SU-DHL-6 (cell line): ENCODE measurements at regions not wholly inside any gene's neighbourhood (a gene's known extent, or its start where the extent isn't known, plus 50 kb on each side); places are given as distances from the start of the nearest gene placed in this dataset.

Experiments used
- H2AFZ ChIP-seq: fragments of 200-600 bp; sonication (generic); 2 replicates; pipeline ENCODE4 v1.6.1; 2014; ENCODE audit warnings: low read depth, mild to moderate bottlenecking, moderate library complexity, mixed read lengths, antibody characterized with exemption, low read length; ENCODE audit not compliant: severe bottlenecking
- H3F3A ChIP-seq: fragments of 200-600 bp; shearing (Covaris generic); 2 replicates; pipeline ENCODE4 v1.6.0; 2016; ENCODE audit warnings: antibody characterized with exemption, mild to moderate bottlenecking; ENCODE audit not compliant: insufficient read depth
- H3K27ac ChIP-seq: fragments of 200-600 bp; sonication (generic); 2 replicates; pipeline ENCODE4 v1.5.1; 2016; ENCODE audit warnings: low read depth, mild to moderate bottlenecking, low read length, moderate library complexity, mixed read lengths
- H3K27me3 ChIP-seq: fragments of 200-600 bp; sonication (generic), shearing (Covaris generic); 2 replicates; pipeline ENCODE4 v1.6.0; 2014; ENCODE audit warnings: mild to moderate bottlenecking, low read length
- H3K36me3 ChIP-seq: fragments of 200-600 bp; sonication (generic); 2 replicates; pipeline ENCODE4 v1.6.1; 2014; ENCODE audit warnings: mild to moderate bottlenecking, low read length, mixed read lengths
- H3K4me2 ChIP-seq: fragments of 300-600, 200-600 bp; shearing (Covaris generic), sonication (generic); 2 replicates; pipeline ENCODE4 v1.6.0; 2014; ENCODE audit warnings: low read length, low read depth, mild to moderate bottlenecking; ENCODE audit not compliant: poor library complexity, severe bottlenecking
- H3K4me3 ChIP-seq: fragments of 200-600 bp; sonication (generic); 2 replicates; pipeline ENCODE4 v1.5.1; 2014; ENCODE audit warnings: antibody characterized with exemption, low read length, mild to moderate bottlenecking, mixed read lengths; ENCODE audit not compliant: insufficient read depth, poor library complexity, severe bottlenecking
- H3K79me2 ChIP-seq: fragments of 200-600 bp; sonication (generic); 2 replicates; pipeline ENCODE4 v1.6.1; 2014; ENCODE audit warnings: mild to moderate bottlenecking, low read length, moderate library complexity; ENCODE audit not compliant: insufficient read depth
- H3K9ac ChIP-seq: fragments of 200-600 bp; sonication (generic); 2 replicates; pipeline ENCODE4 v1.7.0; 2014; ENCODE audit warnings: mild to moderate bottlenecking, low read length
- H3K9me2 ChIP-seq: fragments of 200-600 bp; sonication (generic); replicated peaks from 2 replicates; pipeline ENCODE4 v1.6.1; 2014; ENCODE audit warnings: low read length; ENCODE audit not compliant: insufficient read depth
- H3K9me3 ChIP-seq: fragments of 200-600 bp; sonication (generic); 2 replicates; pipeline ENCODE4 v1.6.1; 2014; ENCODE audit warnings: low read length, mixed read lengths; ENCODE audit not compliant: insufficient read depth
- H4K20me1 ChIP-seq: fragments of 200-600 bp; sonication (generic); 2 replicates; pipeline ENCODE4 v1.6.1; 2014; ENCODE audit warnings: low read depth, mild to moderate bottlenecking, antibody characterized with exemption, low read length, moderate library complexity, mixed read lengths
- EZH2phosphoT487 ChIP-seq: fragments of 200-600 bp; sonication (generic), shearing (Covaris generic); conservative IDR thresholded peaks from 2 replicates; pipeline ENCODE4 v1.6.1; 2018; ENCODE audit warnings: mild to moderate bottlenecking, antibody characterized with exemption, low read length, moderate library complexity, mixed read lengths
- TF ChIP-seq, protein P1 (sequence below): fragments of 200-600 bp; sonication (generic); IDR thresholded peaks from one replicate; pipeline ENCODE4 v1.5.1; 2017; ENCODE audit warnings: antibody characterized with exemption, mild to moderate bottlenecking, low read length, moderate library complexity; ENCODE audit not compliant: insufficient read depth, poor library complexity, severe bottlenecking

- H4K20me1 ChIP-seq = no peaks in the 10 kb centered on the region
- H3F3A ChIP-seq = no peaks in the 10 kb centered on the region
- H3K4me3 ChIP-seq = no peak overlapping the region
- no peaks in the 10 kb centered on the region for H3K79me2 ChIP-seq
- H3K9me3 ChIP-seq = no peaks in the 10 kb centered on the region
- no peak overlapping the region for H3K27ac ChIP-seq
- H3K4me2 ChIP-seq = no peak overlapping the region
- H3K27me3 ChIP-seq = no peaks in the 10 kb centered on the region
- H3K9me2 ChIP-seq = no peaks in the 10 kb centered on the region
- no peak overlapping the region for H3K9ac ChIP-seq
- TF ChIP-seq, protein P1, sequence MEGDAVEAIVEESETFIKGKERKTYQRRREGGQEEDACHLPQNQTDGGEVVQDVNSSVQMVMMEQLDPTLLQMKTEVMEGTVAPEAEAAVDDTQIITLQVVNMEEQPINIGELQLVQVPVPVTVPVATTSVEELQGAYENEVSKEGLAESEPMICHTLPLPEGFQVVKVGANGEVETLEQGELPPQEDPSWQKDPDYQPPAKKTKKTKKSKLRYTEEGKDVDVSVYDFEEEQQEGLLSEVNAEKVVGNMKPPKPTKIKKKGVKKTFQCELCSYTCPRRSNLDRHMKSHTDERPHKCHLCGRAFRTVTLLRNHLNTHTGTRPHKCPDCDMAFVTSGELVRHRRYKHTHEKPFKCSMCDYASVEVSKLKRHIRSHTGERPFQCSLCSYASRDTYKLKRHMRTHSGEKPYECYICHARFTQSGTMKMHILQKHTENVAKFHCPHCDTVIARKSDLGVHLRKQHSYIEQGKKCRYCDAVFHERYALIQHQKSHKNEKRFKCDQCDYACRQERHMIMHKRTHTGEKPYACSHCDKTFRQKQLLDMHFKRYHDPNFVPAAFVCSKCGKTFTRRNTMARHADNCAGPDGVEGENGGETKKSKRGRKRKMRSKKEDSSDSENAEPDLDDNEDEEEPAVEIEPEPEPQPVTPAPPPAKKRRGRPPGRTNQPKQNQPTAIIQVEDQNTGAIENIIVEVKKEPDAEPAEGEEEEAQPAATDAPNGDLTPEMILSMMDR = no peak
- TF ChIP-seq EZH2phosphoT487 = no peak
- H3K36me3 ChIP-seq = no peaks in the 10 kb centered on the region
- no peak overlapping the region for H2AFZ ChIP-seq
These were observed 63.0 kb downstream of the GPR6 start for GRCh38 chr6:110041126-110041525.

DNA sequence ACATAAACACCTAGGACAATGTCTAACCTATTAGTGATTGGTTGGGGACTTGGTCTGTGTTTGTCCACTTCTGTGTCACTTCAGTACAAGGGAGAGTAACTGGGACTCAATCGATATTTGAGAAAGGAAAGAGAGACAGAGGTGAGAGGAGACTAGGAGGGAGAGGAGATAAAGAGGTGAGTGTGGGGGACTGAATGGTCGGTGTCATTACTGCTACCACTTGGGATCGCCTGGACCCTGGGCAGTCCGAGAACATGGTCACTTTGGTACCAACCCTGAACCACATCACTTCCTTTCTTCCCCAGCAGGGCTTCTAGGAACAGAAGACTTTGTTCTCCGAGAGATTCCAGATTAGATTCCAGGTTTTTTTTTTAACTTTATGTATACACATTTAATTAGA lies 63.7 kb downstream of the GPR6 start:
- H4K20me1 ChIP-seq = no peaks in the 10 kb centered on the region
- H3K9me3 ChIP-seq = no peaks in the 10 kb centered on the region
- H3K27ac ChIP-seq = no peak overlapping the region
- no peak overlapping the region for H3K4me2 ChIP-seq
- no peak overlapping the region for H3K9ac ChIP-seq
- H3K36me3 ChIP-seq = no peaks in the 10 kb centered on the region
- no peak overlapping the region for H3K4me3 ChIP-seq
- no peak overlapping the region for H2AFZ ChIP-seq
- no peaks in the 10 kb centered on the region for H3F3A ChIP-seq
- no peaks in the 10 kb centered on the region for H3K9me2 ChIP-seq
- H3K79me2 ChIP-seq = no peaks in the 10 kb centered on the region
- no peak for TF ChIP-seq EZH2phosphoT487
- TF ChIP-seq, protein P1 = no peak
- no peaks in the 10 kb centered on the region for H3K27me3 ChIP-seq

GRCh38 chr6:110042670-110043296 lies 64.7 kb downstream of the GPR6 start:
- no peaks in the 10 kb centered on the region for H3K36me3 ChIP-seq

More at GRCh38 chr6:110042670-110043296, 64.7 kb downstream of the GPR6 start:
- Histone ChIP-seq H3K4me2 (no peak overlapping the region), H3K9me2 (no peaks in the 10 kb centered on the region), H2AFZ (no peak overlapping the region), H3K27ac (no peak overlapping the region), H3K79me2 (no peaks in the 10 kb centered on the region), H3K4me3 (no peak overlapping the region), H4K20me1 (no peaks in the 10 kb centered on the region), H3F3A (no peaks in the 10 kb centered on the region), H3K9me3 (no peaks in the 10 kb centered on the region), H3K27me3 (no peaks in the 10 kb centered on the region), H3K9ac (no peak overlapping the region)
- TF ChIP-seq, protein P1 = no peak
- TF ChIP-seq EZH2phosphoT487 = no peak
